Amniotic epithelial cell (primary cell): ENCODE measurements at regions not wholly inside any gene's neighbourhood (a gene's known extent, or its start where the extent isn't known, plus 50 kb on each side); places are given as distances from the start of the nearest gene placed in this dataset.
"Not testable (repeated sequence)": the region's sequence is repeated elsewhere in the genome, so short reads cannot be mapped to it uniquely, and the experiment has no call there.

Experiments
- DNase-seq: peaks from one replicate; pipeline ENCODE4 v3.0.0-alpha.2; 2010; ENCODE audit warnings: low read depth

- peak; percentile 2 for DNase-seq
Measured at GRCh38 chr13:22837980-22838647, 342.7 kb upstream of the SGCG start.

- no peak for DNase-seq
Measured at GRCh38 chr13:22839603-22840530, 340.9 kb upstream of the SGCG start.

- DNase-seq, result no peak
Measured at GRCh38 chr13:22846551-22846950, 334.2 kb upstream of the SGCG start.

- DNase-seq, result no peak
Measured at GRCh38 chr13:22848539-22849052, 332.2 kb upstream of the SGCG start.

- DNase-seq, result no peak
Measured at GRCh38 chr13:22855926-22856325, 324.9 kb upstream of the SGCG start.

- DNase-seq, result not testable (repeated sequence)
Measured at GRCh38 chr13:22858980-22859379, 321.8 kb upstream of the SGCG start.

GRCh38 chr13:22859411-22859810 is 321.4 kb upstream of the SGCG start:
- not testable (repeated sequence) for DNase-seq

GRCh38 chr13:22861958-22862466 is 318.8 kb upstream of the SGCG start:
- DNase-seq, result no peak

- no peak for DNase-seq
Measured at GRCh38 chr13:22862478-22862877, 318.3 kb upstream of the SGCG start.

GRCh38 chr13:22866221-22866620 is 314.6 kb upstream of the SGCG start:
- no peak for DNase-seq

GRCh38 chr13:22871231-22871630 is 309.5 kb upstream of the SGCG start:
- no peak for DNase-seq

GRCh38 chr13:22874839-22875238 is 305.9 kb upstream of the SGCG start:
- no peak for DNase-seq

GRCh38 chr13:22877421-22877820 is 303.4 kb upstream of the SGCG start:
- no peak for DNase-seq

- DNase-seq, result no peak
Measured at GRCh38 chr13:22880741-22881720, 299.7 kb upstream of the SGCG start.

- not testable (repeated sequence) for DNase-seq
Measured at GRCh38 chr13:22881721-22882608, 298.8 kb upstream of the SGCG start.

GRCh38 chr13:22883262-22883840 is 297.4 kb upstream of the SGCG start:
- DNase-seq, result no peak

- no peak for DNase-seq
Measured at GRCh38 chr13:22883956-22884355, 296.8 kb upstream of the SGCG start.

GRCh38 chr13:22886061-22886460 is 294.7 kb upstream of the SGCG start:
- peak; percentile 19 for DNase-seq

GRCh38 chr13:22889376-22889775 is 291.4 kb upstream of the SGCG start:
- DNase-seq, result not testable (repeated sequence)

GRCh38 chr13:22893204-22893603 is 287.6 kb upstream of the SGCG start:
- DNase-seq, result no peak
